BLaER1 treated with 17β-estradiol and CSF1 and Interleukin-3, amounts not matched to agents 10 nM and 100 nM (cell line): ENCODE measurements at regions not wholly inside any gene's neighbourhood (a gene's known extent, or its start where the extent isn't known, plus 50 kb on each side); places are given as distances from the start of the nearest gene placed in this dataset.
A peak's percentile ranks its signal among the peaks of the same experiment; 100 is the strongest.

Experiments
- H3K27ac ChIP-seq, 11 experiments: shearing (Covaris generic); formaldehyde crosslinking; 2 replicates each; pipeline ENCODE4 v1.8.1; 2022
- H3K27me3 ChIP-seq, 11 experiments: shearing (Covaris generic); formaldehyde crosslinking; 2 replicates each; pipeline ENCODE4 v1.8.1; 2022
- H3K36me3 ChIP-seq, 11 experiments: shearing (Covaris generic); formaldehyde crosslinking; 2 replicates each; pipeline ENCODE4 v1.8.1; 2022
- H3K4me1 ChIP-seq, 10 experiments: shearing (Covaris generic); formaldehyde crosslinking; 2 replicates each; pipeline ENCODE4 v1.8.1; 2022
- H3K4me2 ChIP-seq, 11 experiments: shearing (Covaris generic); formaldehyde crosslinking; 2 replicates each; pipeline ENCODE4 v1.8.1; 2022
- H3K4me3 ChIP-seq, 10 experiments: shearing (Covaris generic); formaldehyde crosslinking; 2 replicates each; pipeline ENCODE4 v1.8.1; 2022
- H3K9ac ChIP-seq, 11 experiments: shearing (Covaris generic); formaldehyde crosslinking; 2 replicates each; pipeline ENCODE4 v1.8.1; 2022
- H3K9me3 ChIP-seq, 11 experiments: shearing (Covaris generic); formaldehyde crosslinking; replicated peaks in 1 of 11; 2 replicates each; pipeline ENCODE4 v1.8.1; 2022
- H4K20me1 ChIP-seq, 11 experiments: shearing (Covaris generic); formaldehyde crosslinking; 2 replicates each; pipeline ENCODE4 v1.8.1; 2022
- Cebpa-rat ChIP-seq, 11 experiments: shearing (Covaris generic); IDR thresholded peaks; 2 replicates each; pipeline ENCODE4 v1.8.1; 2022

DNA sequence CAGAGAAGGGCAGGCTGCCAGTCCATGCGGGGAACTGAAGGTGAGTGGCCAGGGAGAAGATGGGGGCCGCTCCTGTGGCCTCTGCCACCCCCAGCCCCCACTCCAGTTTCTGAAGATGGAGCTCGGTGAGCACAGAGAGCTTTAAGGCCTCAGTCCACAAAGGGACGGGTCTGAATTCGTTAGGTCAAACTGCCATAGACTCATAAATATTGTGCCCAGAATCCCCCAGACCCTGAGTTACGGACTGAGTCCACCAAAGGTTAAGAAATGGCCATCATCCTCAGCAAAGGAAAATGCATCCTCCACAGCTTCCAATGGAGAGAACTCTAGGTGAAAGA is 344.2 kb downstream of the BUD13 start:
- Histone ChIP-seq H3K27ac (no peak overlapping the region), H3K27me3 (no peaks in the 10 kb centered on the region), H3K9me3 (no peaks in the 10 kb centered on the region), H3K4me2 (no peak overlapping the region), H3K9ac (no peak overlapping the region), H3K4me1 (no peaks in the 10 kb centered on the region), H4K20me1 (no peaks in the 10 kb centered on the region), H3K4me3 (no peak overlapping the region), H3K36me3 (no peaks in the 10 kb centered on the region)
- no peak for TF ChIP-seq Cebpa-rat (IDR thresholded peaks at IDR 0.05)

DNA sequence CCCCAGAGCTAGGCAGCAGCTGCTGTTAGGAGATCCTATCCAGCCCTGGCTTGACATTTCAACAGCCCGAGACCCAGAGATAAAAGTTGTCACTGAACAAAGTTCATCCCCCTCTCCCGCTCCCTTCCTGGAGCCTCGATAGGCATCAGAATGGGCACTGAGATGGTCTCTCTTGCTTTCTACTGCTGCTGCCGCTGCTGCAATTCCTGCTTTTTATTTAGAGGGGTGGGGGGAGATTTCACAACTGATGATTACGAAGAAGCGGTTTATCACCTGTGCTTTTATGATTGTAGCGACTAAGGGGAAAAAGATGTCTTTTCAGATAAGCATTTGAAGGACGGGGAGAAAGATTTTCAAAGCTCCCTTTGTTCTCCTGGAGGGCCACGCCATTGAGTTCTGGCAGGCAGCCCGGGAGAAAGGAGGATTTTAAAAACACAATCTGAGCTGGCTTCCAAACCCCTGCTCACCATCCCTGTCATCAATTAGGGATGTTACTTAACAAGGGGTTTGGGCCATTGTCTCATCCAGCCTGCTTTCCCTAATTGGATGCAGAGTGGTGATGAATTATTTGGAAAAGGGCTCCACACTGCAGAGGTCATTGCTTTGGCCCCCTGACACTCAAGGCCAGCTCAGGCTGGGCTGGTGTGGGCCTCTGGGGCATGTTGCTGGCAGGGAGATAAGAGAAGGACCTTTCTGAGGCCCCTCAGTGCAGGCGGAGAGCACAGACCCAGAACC is 344.7 kb downstream of the BUD13 start:
- H3K27ac ChIP-seq = no peak overlapping the region
- H3K4me1 ChIP-seq = no peaks in the 10 kb centered on the region
- H3K27me3 ChIP-seq = no peaks in the 10 kb centered on the region
- TF ChIP-seq Cebpa-rat (IDR thresholded peaks at IDR 0.05) = no peak
- H3K9me3 ChIP-seq = no peaks in the 10 kb centered on the region
- no peak overlapping the region for H3K4me2 ChIP-seq
- H3K36me3 ChIP-seq = no peaks in the 10 kb centered on the region
- H4K20me1 ChIP-seq = no peaks in the 10 kb centered on the region
- H3K9ac ChIP-seq = no peak overlapping the region
- H3K4me3 ChIP-seq = no peak overlapping the region

DNA sequence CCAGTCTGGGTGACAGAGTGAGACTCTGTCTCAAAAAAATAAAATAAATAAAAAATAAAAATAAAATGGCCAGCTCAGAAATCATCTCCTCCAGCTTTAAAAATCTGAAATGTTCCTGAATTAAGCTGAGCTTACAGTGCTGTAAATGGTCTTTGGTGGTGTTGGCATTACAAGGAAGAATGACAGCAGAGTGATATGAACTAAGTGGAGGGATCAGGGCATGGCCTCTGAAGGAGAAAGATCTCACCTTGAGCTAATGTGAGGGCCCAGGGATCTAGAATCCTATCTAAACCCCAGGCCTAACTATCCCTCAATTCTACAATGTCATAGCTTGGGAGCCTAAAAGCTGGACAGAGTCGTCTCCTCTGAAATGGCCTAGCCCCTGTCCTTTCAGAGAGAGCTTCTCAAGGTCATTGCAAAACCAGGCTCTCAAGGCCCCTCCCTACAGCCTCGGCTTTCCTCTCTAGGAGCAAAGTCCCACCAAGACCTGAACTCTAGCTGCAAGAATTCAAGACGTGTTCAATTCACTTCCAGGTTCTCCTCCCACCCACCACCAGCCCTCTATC is 345.4 kb downstream of the BUD13 start:
- H3K27me3 ChIP-seq = no peaks in the 10 kb centered on the region
- H3K4me1 ChIP-seq = no peaks in the 10 kb centered on the region
- H3K9me3 ChIP-seq = no peaks in the 10 kb centered on the region
- TF ChIP-seq Cebpa-rat (IDR thresholded peaks at IDR 0.05) = no peak
- H3K4me2 ChIP-seq = no peak overlapping the region
- no peak overlapping the region for H3K4me3 ChIP-seq
- no peak overlapping the region for H3K27ac ChIP-seq
- no peak overlapping the region for H3K9ac ChIP-seq
- no peaks in the 10 kb centered on the region for H3K36me3 ChIP-seq
- H4K20me1 ChIP-seq = no peaks in the 10 kb centered on the region

DNA sequence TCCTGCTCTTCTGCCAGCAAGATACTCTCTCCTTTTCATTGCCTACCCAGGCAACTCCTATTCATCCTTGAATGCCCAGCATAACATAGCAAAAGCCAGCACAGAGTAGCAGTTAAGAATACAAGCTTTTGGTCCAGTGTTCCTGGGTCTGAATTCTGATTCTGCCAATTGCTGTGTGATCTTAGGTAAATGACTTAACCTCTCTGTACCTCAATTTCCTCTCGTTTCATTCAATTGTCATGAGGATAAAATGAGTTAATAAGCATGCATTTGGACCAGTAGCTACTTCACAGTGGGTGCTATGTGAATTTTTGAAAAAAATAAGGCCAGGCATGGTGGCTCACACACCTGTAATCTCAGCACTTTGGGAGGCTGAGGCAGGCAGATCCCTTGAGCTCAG is 346.0 kb downstream of the BUD13 start:
- Histone ChIP-seq H3K4me1 (peaks cover 0 to 5% (median 2%) of the 10 kb centered on the region in 10 experiments; a peak in 9 of 20 replicates), H4K20me1 (no peaks in the 10 kb centered on the region), H3K27ac (no peak overlapping the region), H3K27me3 (no peaks in the 10 kb centered on the region), H3K4me2 (no peak overlapping the region), H3K9ac (no peak overlapping the region), H3K36me3 (no peaks in the 10 kb centered on the region), H3K9me3 (no peaks in the 10 kb centered on the region), H3K4me3 (no peak overlapping the region)
- no peak for TF ChIP-seq Cebpa-rat (IDR thresholded peaks at IDR 0.05)

DNA sequence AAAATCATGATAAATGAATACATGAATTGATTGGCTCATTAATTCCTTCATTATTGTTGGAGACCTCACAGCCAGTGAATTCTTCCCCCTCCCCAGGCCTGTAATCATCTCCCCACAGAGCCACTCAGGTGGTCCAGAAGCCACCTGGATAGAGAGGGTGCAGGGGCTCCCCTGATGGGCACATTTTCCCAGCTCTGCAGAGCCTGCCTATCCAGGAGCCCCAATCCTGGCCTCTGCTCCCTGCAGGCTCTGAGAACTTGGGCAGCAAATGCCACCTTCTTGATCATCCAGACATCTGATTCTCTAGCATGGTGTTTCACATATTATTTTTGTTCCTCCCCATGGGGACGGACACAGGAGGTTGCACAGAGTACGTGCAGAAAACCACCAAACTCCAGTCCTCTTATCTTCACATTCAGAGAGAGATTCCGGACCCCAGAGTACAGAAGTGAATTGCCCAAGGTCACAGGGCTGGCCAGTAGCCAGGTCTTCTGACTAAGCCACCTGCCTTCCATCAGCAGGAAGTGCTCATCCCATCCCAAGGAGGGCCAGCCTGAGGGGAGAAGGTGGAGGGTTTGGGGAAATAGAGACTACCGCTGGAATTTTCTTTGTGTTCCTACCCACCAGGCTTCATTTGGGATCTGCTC is 348.0 kb downstream of the BUD13 start:
- Histone ChIP-seq H3K4me2 (no peak overlapping the region), H3K27me3 (no peaks in the 10 kb centered on the region), H3K27ac (no peak overlapping the region), H3K4me3 (no peak overlapping the region), H3K36me3 (no peaks in the 10 kb centered on the region), H3K9ac (no peak overlapping the region), H4K20me1 (no peaks in the 10 kb centered on the region), H3K9me3 (no peaks in the 10 kb centered on the region), H3K4me1 (peaks cover 0 to 10% (median 6%) of the 10 kb centered on the region in 10 experiments; a peak in 9 of 20 replicates)
- TF ChIP-seq Cebpa-rat (IDR thresholded peaks at IDR 0.05) = no peak

DNA sequence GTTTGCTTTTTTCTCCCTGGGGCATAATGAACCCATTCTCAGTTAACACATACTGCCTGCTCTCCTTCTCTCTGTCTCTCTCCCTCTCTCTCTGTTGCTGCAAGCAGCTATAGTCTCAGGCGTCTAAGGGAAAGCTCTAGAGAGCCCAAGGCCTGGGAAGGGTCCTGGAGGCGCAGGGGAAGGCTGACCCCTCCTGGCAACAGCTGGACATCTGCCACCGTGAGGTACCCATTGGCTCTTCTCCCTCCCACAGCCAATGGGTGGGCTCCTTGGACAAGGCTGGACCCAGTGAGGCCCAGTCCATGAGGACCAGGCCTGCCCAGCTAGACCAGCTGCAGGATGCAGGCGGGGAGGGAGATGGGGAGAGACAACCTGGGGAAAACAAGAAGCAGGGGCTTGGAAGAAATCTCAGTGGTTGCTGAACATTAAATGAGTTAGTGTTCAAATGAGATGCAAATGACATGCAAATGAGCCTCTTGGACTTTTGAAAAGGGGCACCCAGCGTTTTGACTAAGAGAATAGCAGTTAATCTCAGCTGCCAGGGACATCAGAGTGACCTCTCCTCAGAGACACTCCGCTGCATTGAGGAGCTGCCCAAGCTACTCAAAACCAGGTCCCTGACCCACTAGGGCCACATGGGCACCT is 349.7 kb downstream of the BUD13 start:
- no peak for TF ChIP-seq Cebpa-rat (IDR thresholded peaks at IDR 0.05)
- Histone ChIP-seq H3K9me3 (no peaks in the 10 kb centered on the region), H3K9ac (no peak overlapping the region), H3K4me2 (no peak overlapping the region), H3K4me3 (no peak overlapping the region), H3K27me3 (no peaks in the 10 kb centered on the region), H3K4me1 (peaks cover 0 to 10% (median 6%) of the 10 kb centered on the region in 10 experiments; a peak in 9 of 20 replicates), H3K27ac (no peak overlapping the region), H3K36me3 (no peaks in the 10 kb centered on the region), H4K20me1 (no peaks in the 10 kb centered on the region)

DNA sequence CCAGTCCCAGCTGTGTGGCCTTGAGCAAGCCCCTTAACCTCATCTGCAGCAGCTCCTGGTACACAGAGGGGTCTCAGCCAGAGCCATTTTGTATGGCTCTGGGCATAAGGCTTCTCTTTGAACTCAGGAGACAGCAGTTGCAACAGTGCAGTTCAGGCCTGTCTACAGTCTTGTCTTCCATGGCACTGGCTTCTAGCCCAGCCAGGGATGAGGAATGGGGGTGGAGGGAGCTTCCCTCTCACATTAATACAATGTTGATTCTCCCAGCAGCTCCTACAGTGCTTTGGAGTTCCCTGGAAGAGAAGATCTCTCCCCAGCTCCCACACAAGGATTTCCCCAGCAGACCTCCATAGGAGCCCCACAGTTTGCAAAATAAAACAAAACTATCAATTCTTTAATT is 350.2 kb downstream of the BUD13 start:
- peaks cover 0 to 10% (median 6%) of the 10 kb centered on the region in 10 experiments; a peak in 9 of 20 replicates for H3K4me1 ChIP-seq

DNA sequence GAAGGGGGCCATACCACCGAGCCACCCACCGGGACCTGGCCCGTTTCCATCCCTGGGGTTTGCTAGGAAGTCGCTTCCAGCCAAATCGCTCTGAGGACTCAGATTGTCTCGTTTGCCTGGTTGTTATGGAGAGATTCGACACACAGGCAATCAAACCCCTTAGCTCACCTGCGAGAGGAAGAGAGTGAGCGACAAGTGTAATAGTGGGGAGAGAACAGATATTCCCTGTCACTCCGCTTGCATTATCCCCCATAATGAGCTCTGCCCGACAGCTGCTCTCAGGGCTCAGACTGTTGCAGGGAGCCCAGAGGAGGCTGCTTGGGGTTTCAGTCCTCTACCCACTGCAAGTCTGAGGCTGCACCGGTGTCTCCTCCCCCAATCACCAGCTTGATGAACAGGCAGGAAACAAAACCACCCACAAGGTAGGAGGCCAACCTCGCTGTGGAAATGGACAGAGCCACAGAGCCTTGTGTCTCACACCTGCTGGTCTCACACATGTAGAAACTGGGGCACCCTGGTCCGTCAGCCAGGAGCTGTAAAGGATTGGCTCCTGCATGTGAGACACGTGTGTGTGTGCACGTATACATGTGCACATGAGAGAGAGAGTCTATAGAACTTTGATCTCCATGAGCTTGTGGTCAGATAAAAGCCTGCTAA is 351.1 kb downstream of the BUD13 start:
- Histone ChIP-seq H3K9ac (no peak overlapping the region), H3K27me3 (no peaks in the 10 kb centered on the region), H4K20me1 (no peaks in the 10 kb centered on the region), H3K27ac (no peak overlapping the region), H3K4me1 (peaks cover 0 to 10% (median 6%) of the 10 kb centered on the region in 10 experiments; a peak in 9 of 20 replicates), H3K4me3 (no peak overlapping the region), H3K36me3 (no peaks in the 10 kb centered on the region), H3K4me2 (peak overlapping the region in 5 of 11 experiments; percentile 6 to 44 (median 19); a peak in 6 of 22 replicates), H3K9me3 (no peaks in the 10 kb centered on the region)
- no peak for TF ChIP-seq Cebpa-rat (IDR thresholded peaks at IDR 0.05)

More for the DNA sequence above, 350.2 kb downstream of the BUD13 start:
- no peak for TF ChIP-seq Cebpa-rat (IDR thresholded peaks at IDR 0.05)
- no peak overlapping the region for H3K27ac ChIP-seq
- H3K36me3 ChIP-seq = no peaks in the 10 kb centered on the region
- H3K4me2 ChIP-seq = 0 out of 22 replicates have a peak overlapping the region, but pooled peaks of 1 of the 11 experiments have one; percentile 44
- H4K20me1 ChIP-seq = no peaks in the 10 kb centered on the region
- no peak overlapping the region for H3K4me3 ChIP-seq
- H3K9me3 ChIP-seq = no peaks in the 10 kb centered on the region
- H3K27me3 ChIP-seq = no peaks in the 10 kb centered on the region
- H3K9ac ChIP-seq = no peak overlapping the region
